SIG-M5 treated with dmso at 0.1 percent for 504 hours (cell line): ENCODE measurements at regions not wholly inside any gene's neighbourhood (a gene's known extent, or its start where the extent isn't known, plus 50 kb on each side); places are given as distances from the start of the nearest gene placed in this dataset.

Experiments
- DNase-seq: peaks from one replicate; lab custom pipeline; 2025; ENCODE audit not compliant: unreplicated experiment; lab: John Stamatoyannopoulos, UW

GRCh38 chr1:37128091-37128490 lies 93.8 kb upstream of the GRIK3 start:
- no peak for DNase-seq

- DNase-seq: no peak
Observed at GRCh38 chr1:37130221-37130948, 96.1 kb upstream of the GRIK3 start.

GRCh38 chr1:37131281-37131680 lies 97.0 kb upstream of the GRIK3 start:
- DNase-seq: no peak

GRCh38 chr1:37133276-37134145 lies 99.2 kb upstream of the GRIK3 start:
- no peak for DNase-seq

- DNase-seq: no peak
Observed at GRCh38 chr1:37134599-37134998, 100.3 kb upstream of the GRIK3 start.

- no peak for DNase-seq
Observed at GRCh38 chr1:37135032-37135431, 100.7 kb upstream of the GRIK3 start.

GRCh38 chr1:37137014-37137413 lies 102.7 kb upstream of the GRIK3 start:
- no peak for DNase-seq

- DNase-seq: no peak
Observed at GRCh38 chr1:37137601-37138000, 103.3 kb upstream of the GRIK3 start.

- DNase-seq: no peak
Observed at GRCh38 chr1:37143800-37144199, 109.5 kb upstream of the GRIK3 start.

GRCh38 chr1:37146071-37146470 lies 111.8 kb upstream of the GRIK3 start:
- no peak for DNase-seq

GRCh38 chr1:37147392-37147831 lies 113.1 kb upstream of the GRIK3 start:
- no peak for DNase-seq

GRCh38 chr1:37147906-37148305 lies 113.6 kb upstream of the GRIK3 start:
- no peak for DNase-seq

GRCh38 chr1:37148663-37149062 lies 114.3 kb upstream of the GRIK3 start:
- DNase-seq: no peak

GRCh38 chr1:37149296-37149695 lies 115.0 kb upstream of the GRIK3 start:
- DNase-seq: no peak

- no peak for DNase-seq
Observed at GRCh38 chr1:37150986-37151385, 116.7 kb upstream of the GRIK3 start.

- DNase-seq: no peak
Observed at GRCh38 chr1:37151789-37152188, 117.5 kb upstream of the GRIK3 start.

- no peak for DNase-seq
Observed at GRCh38 chr1:37152491-37152890, 118.2 kb upstream of the GRIK3 start.

- no peak for DNase-seq
Observed at GRCh38 chr1:37153116-37154100, 119.1 kb upstream of the GRIK3 start.

- no peak for DNase-seq
Observed at GRCh38 chr1:37156646-37157045, 122.3 kb upstream of the GRIK3 start.

GRCh38 chr1:37157634-37158033 lies 123.3 kb upstream of the GRIK3 start:
- DNase-seq: no peak

- no peak for DNase-seq
Observed at GRCh38 chr1:37158113-37158749, 123.9 kb upstream of the GRIK3 start.
